Peyer's patch (tissue), 4 donors: ENCODE measurements at regions not wholly inside any gene's neighbourhood (a gene's known extent, or its start where the extent isn't known, plus 50 kb on each side); places are given as distances from the start of the nearest gene placed in this dataset.

Experiments
- POLR2A ChIP-seq, 2 donors: fragments of 450-650 bp; IDR thresholded peaks; one replicate each; pipeline ENCODE4 v1.5.1; 2017; ENCODE audit warnings: antibody characterized with exemption in 2 of 2, mild to moderate bottlenecking in 2 of 2, moderate library complexity in 2 of 2
- TF ChIP-seq, protein P1 (sequence below), 6 experiments: fragments of 450-650 bp in 4 of 6; fragments of 200-600 bp in 2 of 6; sonication (generic) in 1 of 6; IDR thresholded peaks; one replicate each; pipeline ENCODE4 v1.5.1; 2017 to 2019; ENCODE audit warnings: antibody characterized with exemption in 6 of 6, mild to moderate bottlenecking in 3 of 6, moderate library complexity in 1 of 6

DNA sequence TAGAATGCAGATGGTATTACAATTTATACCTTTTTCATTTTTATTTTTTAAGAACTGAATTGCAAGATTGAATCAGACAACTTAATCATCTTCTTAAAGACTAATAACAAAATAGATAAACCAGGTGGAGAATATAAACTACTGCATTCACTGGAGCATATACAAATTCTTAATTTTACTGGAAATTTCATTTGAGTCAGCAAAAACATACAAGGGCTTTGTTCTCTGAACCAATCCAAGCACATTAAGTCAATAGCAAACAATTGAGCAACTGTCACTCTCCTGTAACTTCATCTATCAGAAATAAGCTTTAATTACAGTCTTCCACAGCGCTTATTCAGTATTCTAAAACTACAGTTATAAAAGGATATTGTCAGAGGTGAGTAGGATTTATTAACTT is 167.4 kb upstream of the OBI1 start:
- TF ChIP-seq POLR2A (IDR thresholded peaks at IDR 0.05) = no peak
- TF ChIP-seq, protein P1, sequence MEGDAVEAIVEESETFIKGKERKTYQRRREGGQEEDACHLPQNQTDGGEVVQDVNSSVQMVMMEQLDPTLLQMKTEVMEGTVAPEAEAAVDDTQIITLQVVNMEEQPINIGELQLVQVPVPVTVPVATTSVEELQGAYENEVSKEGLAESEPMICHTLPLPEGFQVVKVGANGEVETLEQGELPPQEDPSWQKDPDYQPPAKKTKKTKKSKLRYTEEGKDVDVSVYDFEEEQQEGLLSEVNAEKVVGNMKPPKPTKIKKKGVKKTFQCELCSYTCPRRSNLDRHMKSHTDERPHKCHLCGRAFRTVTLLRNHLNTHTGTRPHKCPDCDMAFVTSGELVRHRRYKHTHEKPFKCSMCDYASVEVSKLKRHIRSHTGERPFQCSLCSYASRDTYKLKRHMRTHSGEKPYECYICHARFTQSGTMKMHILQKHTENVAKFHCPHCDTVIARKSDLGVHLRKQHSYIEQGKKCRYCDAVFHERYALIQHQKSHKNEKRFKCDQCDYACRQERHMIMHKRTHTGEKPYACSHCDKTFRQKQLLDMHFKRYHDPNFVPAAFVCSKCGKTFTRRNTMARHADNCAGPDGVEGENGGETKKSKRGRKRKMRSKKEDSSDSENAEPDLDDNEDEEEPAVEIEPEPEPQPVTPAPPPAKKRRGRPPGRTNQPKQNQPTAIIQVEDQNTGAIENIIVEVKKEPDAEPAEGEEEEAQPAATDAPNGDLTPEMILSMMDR (IDR thresholded peaks at IDR 0.05) = no peak
